ENCODE measurements at regions not wholly inside any gene's neighbourhood (a gene's known extent, or its start where the extent isn't known, plus 50 kb on each side); places are given as distances from the start of the nearest gene placed in this dataset.

DNA sequence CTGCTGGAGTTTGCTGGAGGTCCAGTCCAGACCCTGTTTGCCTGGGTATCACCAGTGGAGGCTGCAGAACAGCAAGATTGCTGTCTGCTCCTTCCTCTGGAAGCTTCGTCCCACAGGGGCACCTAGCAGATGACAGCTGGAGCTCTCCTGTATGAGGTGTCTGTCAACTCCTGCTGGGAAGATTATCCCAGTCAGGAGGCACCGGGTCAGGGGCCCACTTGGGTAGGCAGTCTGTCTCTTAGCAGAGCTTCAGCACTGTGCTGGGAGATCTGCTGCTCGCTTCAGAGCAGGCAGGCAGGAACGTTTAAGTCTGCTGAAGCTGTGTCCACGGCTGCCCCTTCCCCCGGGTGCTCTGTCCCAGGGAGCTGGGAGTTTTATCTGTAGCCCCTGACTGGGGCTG lies 96.8 kb upstream of the SLC35F1 start:
- BruUV-seq (replicated peaks), result no TSS peak
- no peaks in the 10 kb centered on the region for H3K9me3 ChIP-seq (ENCODE audit: control insufficient read depth, insufficient read depth, low read depth, low read length)
- no peak overlapping the region for H3K27ac ChIP-seq (ENCODE audit: low read length)
- ChIA-PET POLR2A (no interaction called here), CTCF (no interaction called here)
- no peaks in the 10 kb centered on the region for H3K27me3 ChIP-seq (ENCODE audit: control insufficient read depth, insufficient read depth, low read length)
- in situ Hi-C loops (cut with HindIII; ENCODE audit: low pct_unique_long_range_greater_than_20kb, low sequenced_read_pairs), result no loop called here
- no peak for ATAC-seq
- intact Hi-C loops (cut with micrococcal nuclease; ENCODE audit: unreplicated experiment), result no loop called here
- no peak for DNase-seq (ENCODE audit: low read depth, low spot score)
- TF ChIP-seq, protein P1, sequence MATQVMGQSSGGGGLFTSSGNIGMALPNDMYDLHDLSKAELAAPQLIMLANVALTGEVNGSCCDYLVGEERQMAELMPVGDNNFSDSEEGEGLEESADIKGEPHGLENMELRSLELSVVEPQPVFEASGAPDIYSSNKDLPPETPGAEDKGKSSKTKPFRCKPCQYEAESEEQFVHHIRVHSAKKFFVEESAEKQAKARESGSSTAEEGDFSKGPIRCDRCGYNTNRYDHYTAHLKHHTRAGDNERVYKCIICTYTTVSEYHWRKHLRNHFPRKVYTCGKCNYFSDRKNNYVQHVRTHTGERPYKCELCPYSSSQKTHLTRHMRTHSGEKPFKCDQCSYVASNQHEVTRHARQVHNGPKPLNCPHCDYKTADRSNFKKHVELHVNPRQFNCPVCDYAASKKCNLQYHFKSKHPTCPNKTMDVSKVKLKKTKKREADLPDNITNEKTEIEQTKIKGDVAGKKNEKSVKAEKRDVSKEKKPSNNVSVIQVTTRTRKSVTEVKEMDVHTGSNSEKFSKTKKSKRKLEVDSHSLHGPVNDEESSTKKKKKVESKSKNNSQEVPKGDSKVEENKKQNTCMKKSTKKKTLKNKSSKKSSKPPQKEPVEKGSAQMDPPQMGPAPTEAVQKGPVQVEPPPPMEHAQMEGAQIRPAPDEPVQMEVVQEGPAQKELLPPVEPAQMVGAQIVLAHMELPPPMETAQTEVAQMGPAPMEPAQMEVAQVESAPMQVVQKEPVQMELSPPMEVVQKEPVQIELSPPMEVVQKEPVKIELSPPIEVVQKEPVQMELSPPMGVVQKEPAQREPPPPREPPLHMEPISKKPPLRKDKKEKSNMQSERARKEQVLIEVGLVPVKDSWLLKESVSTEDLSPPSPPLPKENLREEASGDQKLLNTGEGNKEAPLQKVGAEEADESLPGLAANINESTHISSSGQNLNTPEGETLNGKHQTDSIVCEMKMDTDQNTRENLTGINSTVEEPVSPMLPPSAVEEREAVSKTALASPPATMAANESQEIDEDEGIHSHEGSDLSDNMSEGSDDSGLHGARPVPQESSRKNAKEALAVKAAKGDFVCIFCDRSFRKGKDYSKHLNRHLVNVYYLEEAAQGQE (IDR thresholded peaks at IDR 0.05; ENCODE audit: insufficient read depth in 1 of 2, low read depth in 2 of 2, low read length in 1 of 2), result no peak
- TF ChIP-seq, protein P2, sequence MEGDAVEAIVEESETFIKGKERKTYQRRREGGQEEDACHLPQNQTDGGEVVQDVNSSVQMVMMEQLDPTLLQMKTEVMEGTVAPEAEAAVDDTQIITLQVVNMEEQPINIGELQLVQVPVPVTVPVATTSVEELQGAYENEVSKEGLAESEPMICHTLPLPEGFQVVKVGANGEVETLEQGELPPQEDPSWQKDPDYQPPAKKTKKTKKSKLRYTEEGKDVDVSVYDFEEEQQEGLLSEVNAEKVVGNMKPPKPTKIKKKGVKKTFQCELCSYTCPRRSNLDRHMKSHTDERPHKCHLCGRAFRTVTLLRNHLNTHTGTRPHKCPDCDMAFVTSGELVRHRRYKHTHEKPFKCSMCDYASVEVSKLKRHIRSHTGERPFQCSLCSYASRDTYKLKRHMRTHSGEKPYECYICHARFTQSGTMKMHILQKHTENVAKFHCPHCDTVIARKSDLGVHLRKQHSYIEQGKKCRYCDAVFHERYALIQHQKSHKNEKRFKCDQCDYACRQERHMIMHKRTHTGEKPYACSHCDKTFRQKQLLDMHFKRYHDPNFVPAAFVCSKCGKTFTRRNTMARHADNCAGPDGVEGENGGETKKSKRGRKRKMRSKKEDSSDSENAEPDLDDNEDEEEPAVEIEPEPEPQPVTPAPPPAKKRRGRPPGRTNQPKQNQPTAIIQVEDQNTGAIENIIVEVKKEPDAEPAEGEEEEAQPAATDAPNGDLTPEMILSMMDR (IDR thresholded peaks at IDR 0.05), result no peak
- TF ChIP-seq POLR2AphosphoS5 (IDR thresholded peaks at IDR 0.05; ENCODE audit: low read depth, low read length), result no peak
- no peak for TF ChIP-seq SIN3A (IDR thresholded peaks at IDR 0.05; ENCODE audit: borderline replicate concordance, insufficient read depth, low read depth, low read length)
- TF ChIP-seq TCF7L2 (IDR thresholded peaks at IDR 0.05; ENCODE audit: low read depth, low read length), result no peak
- no peak overlapping the region for H3K4me3 ChIP-seq (ENCODE audit: low read depth in 2 of 2, low read length in 2 of 2)
- no peaks in the 10 kb centered on the region for H3K4me1 ChIP-seq (ENCODE audit: control insufficient read depth, insufficient read depth, low read length)
- no peaks in the 10 kb centered on the region for H3K36me3 ChIP-seq (ENCODE audit: control insufficient read depth, insufficient read depth, low read length)

DNA sequence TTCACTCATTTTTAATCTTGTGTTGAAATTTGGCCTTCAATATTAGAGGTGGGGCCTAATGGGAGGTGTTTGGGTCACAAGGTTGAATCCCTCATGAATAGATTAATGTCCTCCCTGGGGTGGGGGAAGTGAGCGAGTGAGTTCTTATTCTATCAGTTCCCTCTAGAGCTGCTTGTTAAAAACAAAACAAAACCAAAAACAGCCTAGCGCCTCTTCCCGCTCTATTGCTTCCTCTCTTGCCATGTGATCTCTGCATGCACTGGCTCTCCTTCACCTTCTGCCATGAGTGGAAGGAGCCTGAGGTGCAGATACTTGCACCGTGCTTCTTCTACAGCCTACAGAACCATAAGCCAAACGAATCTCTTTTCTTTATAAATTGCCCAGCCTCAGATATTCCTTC lies 89.6 kb upstream of the SLC35F1 start:
- DNase-seq (ENCODE audit: low read depth, low spot score), result no peak
- Histone ChIP-seq H3K4me3 (ENCODE audit: low read depth in 2 of 2, low read length in 2 of 2) (no peak overlapping the region), H3K9me3 (ENCODE audit: control insufficient read depth, insufficient read depth, low read depth, low read length) (no peaks in the 10 kb centered on the region), H3K36me3 (ENCODE audit: control insufficient read depth, insufficient read depth, low read length) (no peaks in the 10 kb centered on the region), H3K4me1 (ENCODE audit: control insufficient read depth, insufficient read depth, low read length) (no peaks in the 10 kb centered on the region), H3K27ac (ENCODE audit: low read length) (no peak overlapping the region), H3K27me3 (ENCODE audit: control insufficient read depth, insufficient read depth, low read length) (peaks cover 3% of the 10 kb centered on the region; the same call in 1 of the 2 replicates)
- CTCF ChIA-PET, result no interaction called here
- intact Hi-C loops (cut with micrococcal nuclease; ENCODE audit: unreplicated experiment) (no loop called here), in situ Hi-C loops (cut with HindIII; ENCODE audit: low pct_unique_long_range_greater_than_20kb, low sequenced_read_pairs) (no loop called here)
- ATAC-seq, result no peak
- POLR2A ChIA-PET, result no interaction called here
- no peak for TF ChIP-seq POLR2AphosphoS5 (IDR thresholded peaks at IDR 0.05; ENCODE audit: low read depth, low read length)
- TF ChIP-seq, protein P2 (IDR thresholded peaks at IDR 0.05), result no peak
- no peak for TF ChIP-seq SIN3A (IDR thresholded peaks at IDR 0.05; ENCODE audit: borderline replicate concordance, insufficient read depth, low read depth, low read length)
- TF ChIP-seq, protein P1 (IDR thresholded peaks at IDR 0.05; ENCODE audit: insufficient read depth in 1 of 2, low read depth in 2 of 2, low read length in 1 of 2), result no peak
- TF ChIP-seq TCF7L2 (IDR thresholded peaks at IDR 0.05; ENCODE audit: low read depth, low read length), result no peak
- BruUV-seq (replicated peaks), result no TSS peak
